HepG2 (cell line): ENCODE measurements at regions not wholly inside any gene's neighbourhood (a gene's known extent, or its start where the extent isn't known, plus 50 kb on each side); places are given as distances from the start of the nearest gene placed in this dataset.

ENCODE experiments used
- ATAC-seq: fragments of 200-7000 bp; cut with Tn5 transposase; 3 replicates; pipeline ENCODE4 v1.9.1; 2020; ENCODE audit warnings: mild to moderate bottlenecking, moderate library complexity
- BruUV-seq: library from RNA; stranded (reverse); fragments of 400-500 nt; replicated peaks from 2 replicates; lab custom pipeline; 2021; lab: Mats Ljungman, UMichigan
- CTCF ChIA-PET: fragments of 300-600 bp; formaldehyde crosslinking; extraction: SDS; loops from one replicate; lab custom pipeline; 2021; ENCODE audit warnings: low total read pairs, inconsistent platforms, low intra/inter-chr PET ratio; lab: Yijun Ruan, JAX
- POLR2A ChIA-PET: fragments of 350-600 bp; sonication (Branson Sonifier 250); formaldehyde crosslinking; loops from one replicate; lab custom pipeline; 2020; ENCODE audit warnings: antibody characterized with exemption, inconsistent platforms; lab: Yijun Ruan, JAX
- DNase-seq: peaks from one replicate; pipeline ENCODE4 v3.0.0-alpha.2; 2015; ENCODE audit warnings: low spot score
- FAIRE-seq: peaks from 3 replicates; lab custom pipeline; 2011; peaks lifted over from hg19 to GRCh38; lab: Jason Lieb, UNC
- H2AFZ ChIP-seq: one replicate; pipeline ENCODE4 v1.6.1; 2011; ENCODE audit warnings: low read length, inconsistent platforms
- H3K27ac ChIP-seq: fragments of 300-600 bp; 3 replicates; pipeline ENCODE4 v1.8.0; 2011; ENCODE audit warnings: mixed run types, mild to moderate bottlenecking, mixed read lengths, low read length, inconsistent platforms; ENCODE audit not compliant: insufficient read depth; ENCODE audit errors: extremely low read length
- H3K27me3 ChIP-seq, 2 experiments: fragments of 200-600 bp in 1 of 2; 2 replicates in 1 of 2; 3 replicates in 1 of 2; pipeline versions ENCODE4 v1.6.0 to v1.8.0; 2011; ENCODE audit warnings: low read length in 2 of 2, mild to moderate bottlenecking in 2 of 2, moderate library complexity in 2 of 2, inconsistent platforms in 1 of 2; ENCODE audit not compliant: insufficient read depth in 2 of 2, control insufficient read depth in 1 of 2
- H3K36me3 ChIP-seq, 2 experiments: fragments of 200-600 bp in 1 of 2; replicated peaks in 1 of 2; 2 replicates in 1 of 2; 3 replicates in 1 of 2; pipeline versions ENCODE4 v1.5.1 to v1.8.0; 2011; ENCODE audit warnings: low read length in 2 of 2, inconsistent platforms in 1 of 2; ENCODE audit not compliant: insufficient read depth in 2 of 2, control insufficient read depth in 1 of 2
- H3K4me1 ChIP-seq: 2 replicates; pipeline ENCODE4 v1.5.1; 2012; ENCODE audit warnings: low read length, inconsistent platforms; ENCODE audit not compliant: insufficient read depth
- H3K4me2 ChIP-seq: 2 replicates; pipeline ENCODE4 v1.6.0; 2011; ENCODE audit warnings: low read depth, low read length, inconsistent platforms
- H3K4me3 ChIP-seq, 3 experiments: fragments of 200-600 bp in 1 of 3; sonication (generic), shearing (Covaris generic) in 1 of 3; replicated peaks in 1 of 3; 2 replicates each; pipeline ENCODE4 v1.5.1; 2011 to 2016; ENCODE audit warnings: low read length in 3 of 3, inconsistent platforms in 2 of 3, low read depth in 2 of 3, mild to moderate bottlenecking in 2 of 3, control low read depth in 1 of 3, mixed read lengths in 1 of 3; ENCODE audit not compliant: insufficient read depth in 1 of 3
- H3K79me2 ChIP-seq: one replicate; pipeline ENCODE4 v1.6.1; 2011; ENCODE audit warnings: low read length, inconsistent platforms; ENCODE audit not compliant: insufficient read depth
- H3K9ac ChIP-seq: 2 replicates; pipeline ENCODE4 v1.6.0; 2011; ENCODE audit warnings: mild to moderate bottlenecking, low read depth, low read length, inconsistent platforms; ENCODE audit not compliant: insufficient read depth
- H3K9me3 ChIP-seq: 2 replicates; pipeline ENCODE4 v1.5.1; 2012; ENCODE audit warnings: mild to moderate bottlenecking, low read length
- H4K20me1 ChIP-seq: 2 replicates; pipeline ENCODE4 v1.6.0; 2011; ENCODE audit warnings: inconsistent platforms, mild to moderate bottlenecking, low read length, moderate library complexity; ENCODE audit not compliant: insufficient read depth
- ETV5 ChIP-seq: IDR thresholded peaks from 2 replicates; pipeline ENCODE4 v1.6.1; 2018; ENCODE audit warnings: missing biosample characterization, missing genetic modification reagents, inconsistent platforms, borderline replicate concordance
- MAF1 ChIP-seq: sonication (generic); formaldehyde crosslinking; IDR thresholded peaks from 2 replicates; pipeline ENCODE4 v1.5.0; 2020; ENCODE audit warnings: missing genetic modification reagents, borderline replicate concordance
- MTF1 ChIP-seq: sonication (generic); formaldehyde crosslinking; IDR thresholded peaks from 2 replicates; pipeline ENCODE4 v1.5.0; 2020; ENCODE audit warnings: missing genetic modification reagents
- SNAI1 ChIP-seq: sonication (generic); formaldehyde crosslinking; IDR thresholded peaks from 2 replicates; pipeline ENCODE4 v1.5.0; 2020; ENCODE audit warnings: mild to moderate bottlenecking, missing genetic modification reagents, borderline replicate concordance
- ZNF263 ChIP-seq: sonication (generic); formaldehyde crosslinking; IDR thresholded peaks from 2 replicates; pipeline ENCODE4 v1.4.0; 2020; ENCODE audit warnings: missing genetic modification reagents
- WGBS: methylation state at CpG from one replicate; pipeline ENCODE4 v1.1.6; 2017; ENCODE audit warnings: low lambda C conversion rate; 5-methylcytosine and 5-hydroxymethylcytosine counted together
- in situ Hi-C: cut with HindIII; loops from 2 replicates; pipeline ENCODE4 v1.10.0; 2017; ENCODE audit warnings: low pct_unique_long_range_greater_than_20kb; ENCODE audit not compliant: extremely low pct_ligation_motif_present
- intact Hi-C: fragments of 100-400 bp; cut with micrococcal nuclease; formaldehyde crosslinking; loops from one replicate; pipeline ENCODE4 v1.10.0; 2022; ENCODE audit not compliant: unreplicated experiment
- TF ChIP-seq, protein P1 (sequence below): IDR thresholded peaks from 2 replicates; pipeline ENCODE4 v1.6.1; 2012; ENCODE audit warnings: low read depth, low read length, improper control_type of control experiment
- TF ChIP-seq, protein P2 (sequence below), 2 experiments: sonication (generic) in 1 of 2; formaldehyde crosslinking in 1 of 2; IDR thresholded peaks; 2 replicates each; pipeline versions ENCODE4 v1.4.0 to v1.6.1; 2016 to 2020; ENCODE audit warnings: borderline replicate concordance in 1 of 2, low read depth in 1 of 2, mild to moderate bottlenecking in 1 of 2, missing genetic modification reagents in 1 of 2
- TF ChIP-seq, protein P3 (sequence below): sonication (generic); formaldehyde crosslinking; conservative IDR thresholded peaks from 2 replicates; pipeline ENCODE4 v1.4.0; 2020; ENCODE audit warnings: missing genetic modification reagents
- TF ChIP-seq, protein P4 (sequence below): sonication (generic); formaldehyde crosslinking; IDR thresholded peaks from 2 replicates; pipeline ENCODE4; 2020; ENCODE audit warnings: missing genetic modification reagents, mild to moderate bottlenecking, borderline replicate concordance
- TF ChIP-seq, protein P5 (sequence below): sonication (generic); formaldehyde crosslinking; IDR thresholded peaks from 2 replicates; pipeline ENCODE4 v1.5.1; 2020; ENCODE audit warnings: missing genetic modification reagents, mild to moderate bottlenecking, borderline replicate concordance

DNA sequence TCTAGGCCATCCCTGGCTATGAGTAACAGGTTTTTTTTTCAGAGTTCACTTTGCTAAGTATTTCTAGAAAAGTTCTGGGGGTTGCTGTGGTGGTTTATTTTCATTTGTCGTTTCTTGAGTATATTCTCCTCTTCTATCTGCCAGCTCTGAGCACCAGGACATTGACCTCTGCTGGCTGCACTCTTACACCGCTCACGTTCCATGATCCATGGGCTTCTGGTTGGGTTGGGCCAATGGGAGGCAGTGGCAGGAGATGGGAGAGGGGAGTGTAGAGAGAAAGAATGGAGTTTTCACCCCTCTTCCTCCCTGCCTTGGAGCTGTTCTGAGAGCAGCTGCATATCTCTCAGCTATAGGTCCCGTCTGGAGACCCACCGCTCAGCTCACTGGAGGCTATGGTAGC, 161.0 kb upstream of the ATXN1 start:
- no peak overlapping the region for H3K9ac ChIP-seq
- ATAC-seq: peak; percentile 28; the same call in 2 of the 3 replicates
- H3K4me2 ChIP-seq: no peak overlapping the region
- H3K4me3 ChIP-seq: no peak overlapping the region
- POLR2A ChIA-PET: no interaction called here
- H3K9me3 ChIP-seq: no peaks in the 10 kb centered on the region
- BruUV-seq: no TSS peak
- intact Hi-C loops (no loop called here), in situ Hi-C loops (no loop called here)
- no peak overlapping the region for H2AFZ ChIP-seq
- H3K36me3 ChIP-seq: no peaks in the 10 kb centered on the region
- no peak for DNase-seq
- H3K27me3 ChIP-seq: no peaks in the 10 kb centered on the region
- H3K27ac ChIP-seq: no peak overlapping the region
- H3K79me2 ChIP-seq: no peaks in the 10 kb centered on the region
- H3K4me1 ChIP-seq: no peaks in the 10 kb centered on the region
- CTCF ChIA-PET: no interaction called here
- 9% methylated on average over 5 of the region's 5 CpGs for WGBS
- H4K20me1 ChIP-seq: no peaks in the 10 kb centered on the region
- no peak for FAIRE-seq
- no peak for TF ChIP-seq ETV5 (CRISPR knock-in tag)
- TF ChIP-seq, protein P1, sequence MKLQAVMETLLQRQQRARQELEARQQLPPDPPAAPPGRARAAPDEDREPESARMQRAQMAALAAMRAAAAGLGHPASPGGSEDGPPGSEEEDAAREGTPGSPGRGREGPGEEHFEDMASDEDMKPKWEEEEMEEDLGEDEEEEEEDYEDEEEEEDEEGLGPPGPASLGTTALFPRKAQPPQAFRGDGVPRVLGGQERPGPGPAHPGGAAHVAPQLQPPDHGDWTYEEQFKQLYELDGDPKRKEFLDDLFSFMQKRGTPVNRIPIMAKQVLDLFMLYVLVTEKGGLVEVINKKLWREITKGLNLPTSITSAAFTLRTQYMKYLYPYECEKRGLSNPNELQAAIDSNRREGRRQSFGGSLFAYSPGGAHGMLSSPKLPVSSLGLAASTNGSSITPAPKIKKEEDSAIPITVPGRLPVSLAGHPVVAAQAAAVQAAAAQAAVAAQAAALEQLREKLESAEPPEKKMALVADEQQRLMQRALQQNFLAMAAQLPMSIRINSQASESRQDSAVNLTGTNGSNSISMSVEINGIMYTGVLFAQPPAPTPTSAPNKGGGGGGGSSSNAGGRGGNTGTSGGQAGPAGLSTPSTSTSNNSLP: no peak
- TF ChIP-seq MTF1: no peak
- TF ChIP-seq ZNF263 (CRISPR knock-in tag): no peak
- TF ChIP-seq SNAI1 (CRISPR knock-in tag): no peak
- TF ChIP-seq, protein P2, sequence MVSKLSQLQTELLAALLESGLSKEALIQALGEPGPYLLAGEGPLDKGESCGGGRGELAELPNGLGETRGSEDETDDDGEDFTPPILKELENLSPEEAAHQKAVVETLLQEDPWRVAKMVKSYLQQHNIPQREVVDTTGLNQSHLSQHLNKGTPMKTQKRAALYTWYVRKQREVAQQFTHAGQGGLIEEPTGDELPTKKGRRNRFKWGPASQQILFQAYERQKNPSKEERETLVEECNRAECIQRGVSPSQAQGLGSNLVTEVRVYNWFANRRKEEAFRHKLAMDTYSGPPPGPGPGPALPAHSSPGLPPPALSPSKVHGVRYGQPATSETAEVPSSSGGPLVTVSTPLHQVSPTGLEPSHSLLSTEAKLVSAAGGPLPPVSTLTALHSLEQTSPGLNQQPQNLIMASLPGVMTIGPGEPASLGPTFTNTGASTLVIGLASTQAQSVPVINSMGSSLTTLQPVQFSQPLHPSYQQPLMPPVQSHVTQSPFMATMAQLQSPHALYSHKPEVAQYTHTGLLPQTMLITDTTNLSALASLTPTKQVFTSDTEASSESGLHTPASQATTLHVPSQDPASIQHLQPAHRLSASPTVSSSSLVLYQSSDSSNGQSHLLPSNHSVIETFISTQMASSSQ (IDR thresholded peaks at IDR 0.05; ENCODE audit: low read depth): no peak
- TF ChIP-seq, protein P2 (CRISPR knock-in tag; IDR thresholded peaks at IDR 0.05; ENCODE audit: borderline replicate concordance): no peak
- no peak for TF ChIP-seq MAF1 (CRISPR knock-in tag)
- TF ChIP-seq, protein P3, sequence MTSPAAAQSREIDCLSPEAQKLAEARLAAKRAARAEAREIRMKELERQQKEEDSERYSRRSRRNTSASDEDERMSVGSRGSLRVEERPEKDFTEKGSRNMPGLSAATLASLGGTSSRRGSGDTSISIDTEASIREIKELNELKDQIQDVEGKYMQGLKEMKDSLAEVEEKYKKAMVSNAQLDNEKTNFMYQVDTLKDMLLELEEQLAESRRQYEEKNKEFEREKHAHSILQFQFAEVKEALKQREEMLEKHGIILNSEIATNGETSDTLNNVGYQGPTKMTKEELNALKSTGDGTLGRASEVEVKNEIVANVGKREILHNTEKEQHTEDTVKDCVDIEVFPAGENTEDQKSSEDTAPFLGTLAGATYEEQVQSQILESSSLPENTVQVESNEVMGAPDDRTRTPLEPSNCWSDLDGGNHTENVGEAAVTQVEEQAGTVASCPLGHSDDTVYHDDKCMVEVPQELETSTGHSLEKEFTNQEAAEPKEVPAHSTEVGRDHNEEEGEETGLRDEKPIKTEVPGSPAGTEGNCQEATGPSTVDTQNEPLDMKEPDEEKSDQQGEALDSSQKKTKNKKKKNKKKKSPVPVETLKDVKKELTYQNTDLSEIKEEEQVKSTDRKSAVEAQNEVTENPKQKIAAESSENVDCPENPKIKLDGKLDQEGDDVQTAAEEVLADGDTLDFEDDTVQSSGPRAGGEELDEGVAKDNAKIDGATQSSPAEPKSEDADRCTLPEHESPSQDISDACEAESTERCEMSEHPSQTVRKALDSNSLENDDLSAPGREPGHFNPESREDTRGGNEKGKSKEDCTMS (CRISPR knock-in tag): no peak
- TF ChIP-seq, protein P4, sequence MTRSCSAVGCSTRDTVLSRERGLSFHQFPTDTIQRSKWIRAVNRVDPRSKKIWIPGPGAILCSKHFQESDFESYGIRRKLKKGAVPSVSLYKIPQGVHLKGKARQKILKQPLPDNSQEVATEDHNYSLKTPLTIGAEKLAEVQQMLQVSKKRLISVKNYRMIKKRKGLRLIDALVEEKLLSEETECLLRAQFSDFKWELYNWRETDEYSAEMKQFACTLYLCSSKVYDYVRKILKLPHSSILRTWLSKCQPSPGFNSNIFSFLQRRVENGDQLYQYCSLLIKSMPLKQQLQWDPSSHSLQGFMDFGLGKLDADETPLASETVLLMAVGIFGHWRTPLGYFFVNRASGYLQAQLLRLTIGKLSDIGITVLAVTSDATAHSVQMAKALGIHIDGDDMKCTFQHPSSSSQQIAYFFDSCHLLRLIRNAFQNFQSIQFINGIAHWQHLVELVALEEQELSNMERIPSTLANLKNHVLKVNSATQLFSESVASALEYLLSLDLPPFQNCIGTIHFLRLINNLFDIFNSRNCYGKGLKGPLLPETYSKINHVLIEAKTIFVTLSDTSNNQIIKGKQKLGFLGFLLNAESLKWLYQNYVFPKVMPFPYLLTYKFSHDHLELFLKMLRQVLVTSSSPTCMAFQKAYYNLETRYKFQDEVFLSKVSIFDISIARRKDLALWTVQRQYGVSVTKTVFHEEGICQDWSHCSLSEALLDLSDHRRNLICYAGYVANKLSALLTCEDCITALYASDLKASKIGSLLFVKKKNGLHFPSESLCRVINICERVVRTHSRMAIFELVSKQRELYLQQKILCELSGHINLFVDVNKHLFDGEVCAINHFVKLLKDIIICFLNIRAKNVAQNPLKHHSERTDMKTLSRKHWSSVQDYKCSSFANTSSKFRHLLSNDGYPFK: no peak
- TF ChIP-seq, protein P5, sequence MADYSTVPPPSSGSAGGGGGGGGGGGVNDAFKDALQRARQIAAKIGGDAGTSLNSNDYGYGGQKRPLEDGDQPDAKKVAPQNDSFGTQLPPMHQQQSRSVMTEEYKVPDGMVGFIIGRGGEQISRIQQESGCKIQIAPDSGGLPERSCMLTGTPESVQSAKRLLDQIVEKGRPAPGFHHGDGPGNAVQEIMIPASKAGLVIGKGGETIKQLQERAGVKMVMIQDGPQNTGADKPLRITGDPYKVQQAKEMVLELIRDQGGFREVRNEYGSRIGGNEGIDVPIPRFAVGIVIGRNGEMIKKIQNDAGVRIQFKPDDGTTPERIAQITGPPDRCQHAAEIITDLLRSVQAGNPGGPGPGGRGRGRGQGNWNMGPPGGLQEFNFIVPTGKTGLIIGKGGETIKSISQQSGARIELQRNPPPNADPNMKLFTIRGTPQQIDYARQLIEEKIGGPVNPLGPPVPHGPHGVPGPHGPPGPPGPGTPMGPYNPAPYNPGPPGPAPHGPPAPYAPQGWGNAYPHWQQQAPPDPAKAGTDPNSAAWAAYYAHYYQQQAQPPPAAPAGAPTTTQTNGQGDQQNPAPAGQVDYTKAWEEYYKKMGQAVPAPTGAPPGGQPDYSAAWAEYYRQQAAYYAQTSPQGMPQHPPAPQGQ: no peak
